ENCODE measurements at regions not wholly inside any gene's neighbourhood (a gene's known extent, or its start where the extent isn't known, plus 50 kb on each side); places are given as distances from the start of the nearest gene placed in this dataset.

DNA sequence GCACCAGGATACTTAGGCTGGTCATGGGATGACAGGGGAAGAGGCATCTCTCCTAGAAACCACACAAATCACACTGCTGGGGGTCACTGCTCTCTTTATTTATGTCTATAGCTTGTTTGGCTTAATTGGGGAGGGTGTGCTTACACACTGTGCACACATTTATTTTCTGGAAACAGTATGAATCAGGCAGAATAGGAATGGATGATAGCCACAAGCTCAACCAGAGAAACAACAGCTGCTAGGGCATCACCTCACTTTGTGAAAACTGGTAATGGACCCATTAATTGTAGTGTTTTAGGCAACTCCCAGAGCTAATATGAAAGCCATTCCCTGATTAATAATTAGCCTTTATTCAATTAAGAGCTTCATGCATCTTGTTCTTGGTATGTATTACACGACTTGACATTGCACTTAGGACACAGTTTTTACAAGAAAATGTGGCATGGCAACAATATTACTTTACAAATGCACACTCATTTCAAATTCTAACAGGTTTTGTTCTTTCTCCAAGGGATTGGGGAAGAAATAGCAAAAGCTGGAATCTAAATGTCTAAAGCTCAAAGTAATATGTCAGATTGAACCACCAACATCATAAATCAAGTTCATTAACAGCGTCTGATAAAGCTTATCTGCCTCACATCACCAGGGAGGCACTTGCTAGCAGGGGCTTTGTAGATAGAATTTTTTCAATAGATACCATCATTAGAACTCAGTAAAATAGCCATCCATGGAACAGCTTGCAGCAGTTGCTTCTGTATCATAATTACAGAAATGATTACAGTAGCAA is 361.9 kb upstream of the FSHR start:
- Mint-ChIP-seq H3K9me3 (peaks cover 2 to 27% (median 11%) of the 10 kb centered on the region in 9 donors), H3K4me1 (no peaks in the 10 kb centered on the region), H3K27me3 (no peaks in the 10 kb centered on the region), H3K27ac (no peak overlapping the region), H3K4me3 (no peak overlapping the region), H3K36me3 (no peaks in the 10 kb centered on the region)
- POLR2A ChIA-PET, result no interaction called here
- ATAC-seq, result no peak
- no peak for DNase-seq

DNA sequence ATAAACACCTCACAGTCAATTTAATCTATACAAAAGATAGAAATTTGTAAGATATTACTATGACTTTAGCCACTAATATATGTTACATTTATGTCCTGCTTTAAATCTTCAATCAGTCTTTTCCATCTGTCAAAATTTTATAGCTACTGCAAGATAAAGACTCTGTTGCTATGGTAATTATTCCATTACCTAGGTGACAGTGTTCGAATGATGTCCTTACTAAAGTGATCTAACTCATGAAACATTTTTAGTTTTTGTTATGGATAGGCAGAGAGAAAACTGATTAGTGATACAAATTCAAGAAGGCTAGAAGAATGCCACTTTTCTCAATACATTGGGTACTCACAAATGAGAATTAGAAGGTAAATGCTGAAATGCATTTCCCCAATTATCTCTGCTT is 359.9 kb upstream of the FSHR start:
- Mint-ChIP-seq H3K4me1 (no peaks in the 10 kb centered on the region), H3K9me3 (peaks cover 0 to 18% (median 4%) of the 10 kb centered on the region in 9 donors), H3K27ac (no peak overlapping the region), H3K4me3 (no peak overlapping the region), H3K27me3 (no peaks in the 10 kb centered on the region), H3K36me3 (no peaks in the 10 kb centered on the region)
- no peak for DNase-seq
- ATAC-seq, result no peak
- POLR2A ChIA-PET, result no interaction called here

DNA sequence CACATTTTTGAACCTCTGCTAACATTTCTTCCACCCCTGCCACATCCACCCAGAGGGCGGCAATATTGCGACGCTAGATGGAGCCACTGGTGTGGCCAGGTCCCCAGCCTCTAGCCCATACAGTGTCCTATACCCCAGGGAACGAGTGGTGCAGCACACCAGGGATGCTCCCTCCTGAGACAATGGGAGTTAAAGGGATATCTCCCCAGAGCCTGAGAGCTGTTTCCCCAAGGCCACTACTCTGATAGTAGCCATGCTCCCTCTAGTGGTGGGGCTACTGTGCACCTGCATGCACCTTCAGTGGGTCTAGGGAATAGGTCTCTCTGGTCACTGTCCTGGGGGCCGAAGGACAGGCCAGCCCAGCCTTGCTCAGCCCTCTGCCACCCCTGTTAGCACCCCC is 336.4 kb upstream of the FSHR start:
- Mint-ChIP-seq H3K36me3 (no peaks in the 10 kb centered on the region), H3K27ac (no peak overlapping the region), H3K4me1 (no peaks in the 10 kb centered on the region), H3K4me3 (no peak overlapping the region), H3K9me3 (peaks cover 2 to 40% (median 11%) of the 10 kb centered on the region in 9 donors), H3K27me3 (no peaks in the 10 kb centered on the region)
- no peak for DNase-seq
- POLR2A ChIA-PET, result no interaction called here
- ATAC-seq, result no peak

DNA sequence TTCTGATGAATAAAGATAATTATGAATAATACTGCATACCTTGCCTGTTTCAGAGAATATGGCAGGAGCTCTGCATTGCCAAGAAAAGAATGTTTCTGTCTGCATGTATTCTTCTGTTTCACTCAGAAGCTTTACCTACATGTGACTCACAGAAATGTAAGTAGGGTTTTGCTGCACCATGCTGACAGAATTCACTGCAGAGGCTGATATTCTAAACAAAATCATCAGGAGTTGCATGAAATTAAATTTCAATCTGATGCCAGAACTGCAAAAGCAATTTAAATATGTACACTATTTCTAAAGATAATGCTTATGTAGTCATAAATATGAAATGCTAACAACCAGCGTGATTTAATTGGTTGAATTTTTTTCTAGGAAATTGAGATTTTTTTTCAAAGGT is 332.8 kb upstream of the FSHR start:
- POLR2A ChIA-PET, result no interaction called here
- DNase-seq, result no peak
- Mint-ChIP-seq H3K27me3 (no peaks in the 10 kb centered on the region), H3K4me1 (no peaks in the 10 kb centered on the region), H3K4me3 (no peak overlapping the region), H3K9me3 (peaks cover 0 to 23% (median 13%) of the 10 kb centered on the region in 9 donors), H3K36me3 (no peaks in the 10 kb centered on the region), H3K27ac (no peak overlapping the region)
- no peak for ATAC-seq

DNA sequence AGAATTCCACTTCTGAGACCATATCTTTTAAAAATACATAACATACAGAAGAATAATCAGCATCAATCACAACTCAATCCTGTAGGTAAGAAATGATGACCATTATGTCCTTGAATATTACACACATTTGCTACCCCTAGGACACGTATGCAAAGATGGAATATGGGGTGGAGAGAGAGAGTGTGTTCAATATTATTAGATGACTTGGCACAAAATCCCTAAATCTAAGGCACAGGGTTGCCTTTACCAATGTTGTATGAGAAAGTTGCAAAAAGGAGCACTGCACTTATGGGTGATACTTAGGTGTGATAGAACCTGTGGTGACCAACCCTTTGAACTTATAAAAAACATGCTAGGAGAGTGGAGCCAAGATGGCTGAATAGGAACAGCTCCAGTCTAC is 326.2 kb upstream of the FSHR start:
- Mint-ChIP-seq H3K9me3 (peaks cover 9 to 34% (median 13%) of the 10 kb centered on the region in 9 donors), H3K27me3 (no peaks in the 10 kb centered on the region), H3K4me3 (no peak overlapping the region), H3K4me1 (no peaks in the 10 kb centered on the region), H3K36me3 (no peaks in the 10 kb centered on the region), H3K27ac (no peak overlapping the region)
- DNase-seq (no peak), ATAC-seq (no peak)
- POLR2A ChIA-PET, result no interaction called here

DNA sequence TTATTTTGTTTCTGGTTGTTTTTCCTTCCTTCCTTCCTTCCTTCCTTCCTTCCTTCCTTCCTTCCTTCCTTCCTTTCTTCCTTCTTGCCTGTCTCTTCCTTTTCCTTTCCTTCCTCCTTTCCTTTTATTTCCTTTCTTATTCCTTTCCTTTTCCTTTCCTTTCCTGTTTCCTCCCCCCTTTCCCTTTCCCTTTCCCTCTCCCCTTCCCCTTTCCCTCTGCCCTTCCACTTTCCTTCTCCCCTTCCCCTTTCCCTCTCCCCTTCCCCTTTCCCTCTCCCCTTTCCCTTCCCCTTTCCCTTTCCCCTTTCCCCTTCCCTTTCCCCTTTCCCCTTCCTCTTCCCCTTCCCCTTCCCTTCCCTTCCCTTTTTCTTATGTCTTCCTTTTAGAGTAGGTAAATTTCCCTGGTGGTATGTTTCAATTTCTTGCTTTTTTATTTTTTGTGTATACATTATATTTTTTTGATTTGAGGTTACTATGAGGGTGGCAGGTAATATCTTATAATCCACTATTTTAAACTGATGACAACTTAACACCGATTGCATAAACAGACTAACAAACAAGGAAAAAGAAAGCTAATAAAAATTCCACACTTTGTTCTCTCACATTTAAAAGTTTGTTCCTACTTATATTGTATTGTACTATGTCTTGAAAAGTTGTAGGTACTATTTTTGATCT is 311.0 kb upstream of the FSHR start:
- Mint-ChIP-seq H3K36me3 (no peaks in the 10 kb centered on the region), H3K9me3 (peaks cover 8 to 53% (median 15%) of the 10 kb centered on the region in 9 donors), H3K27ac (no peak overlapping the region), H3K4me3 (no peak overlapping the region), H3K4me1 (no peaks in the 10 kb centered on the region), H3K27me3 (no peaks in the 10 kb centered on the region)
- DNase-seq (no peak), ATAC-seq (no peak)
- POLR2A ChIA-PET, result no interaction called here

DNA sequence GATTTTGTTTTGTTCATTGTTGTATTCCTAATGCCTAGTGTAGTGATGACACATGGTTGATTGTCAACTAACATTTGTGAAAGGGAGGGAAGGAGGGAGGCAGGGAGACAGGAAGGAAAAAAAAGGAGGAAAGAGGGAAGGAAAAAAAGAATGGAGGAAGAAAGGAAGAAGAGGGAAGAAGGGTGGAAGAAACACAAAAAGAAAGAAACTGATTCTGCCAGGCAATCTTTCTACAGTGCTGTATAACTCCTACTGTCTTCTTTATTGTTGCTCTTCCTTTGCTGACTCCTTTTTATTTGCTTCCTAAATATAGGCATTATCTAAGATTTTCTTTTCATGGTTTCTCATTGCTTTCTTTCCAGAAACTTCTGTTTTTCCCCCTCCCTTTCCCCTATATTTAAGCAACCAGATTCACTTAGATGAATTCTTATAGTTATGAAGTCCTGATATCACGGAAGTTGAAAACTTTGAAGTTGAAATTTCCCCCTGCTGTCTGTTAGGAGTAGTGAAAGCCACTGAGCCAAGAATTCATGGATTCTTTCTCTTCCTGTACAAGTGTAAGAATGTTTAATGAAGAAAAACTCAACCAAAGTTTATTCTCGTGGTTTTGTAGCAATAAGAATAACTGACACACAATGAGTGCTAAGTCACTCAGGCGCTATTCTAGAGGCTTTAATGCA is 305.1 kb upstream of the FSHR start:
- DNase-seq (no peak), ATAC-seq (no peak)
- Mint-ChIP-seq H3K27me3 (no peaks in the 10 kb centered on the region), H3K27ac (no peak overlapping the region), H3K9me3 (peaks cover 4 to 33% (median 11%) of the 10 kb centered on the region in 9 donors), H3K36me3 (no peaks in the 10 kb centered on the region), H3K4me1 (no peaks in the 10 kb centered on the region), H3K4me3 (no peak overlapping the region)
- POLR2A ChIA-PET, result no interaction called here

DNA sequence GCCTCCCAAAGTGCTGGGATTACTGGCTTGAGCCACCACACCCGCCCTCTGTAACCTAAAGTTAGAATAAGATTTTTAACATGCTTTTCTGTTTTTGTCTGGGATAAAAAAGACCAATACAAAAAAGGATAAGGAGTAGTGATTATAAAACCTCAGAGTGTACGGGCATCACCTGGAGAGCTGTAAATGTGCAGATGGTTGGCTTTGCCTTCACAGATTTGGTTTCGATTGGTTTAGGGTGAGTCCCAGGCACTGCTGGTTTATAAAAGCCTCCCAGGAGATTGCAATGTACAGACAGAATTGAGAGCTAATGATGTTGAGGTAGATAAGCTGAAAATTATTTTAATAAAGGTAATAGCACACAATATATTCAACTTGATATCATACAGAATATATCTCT is 289.7 kb upstream of the FSHR start:
- Mint-ChIP-seq H3K27me3 (no peaks in the 10 kb centered on the region), H3K9me3 (peaks cover 0 to 5% (median 0%) of the 10 kb centered on the region in 9 donors), H3K36me3 (no peaks in the 10 kb centered on the region), H3K27ac (no peak overlapping the region), H3K4me3 (no peak overlapping the region), H3K4me1 (no peaks in the 10 kb centered on the region)
- POLR2A ChIA-PET, result no interaction called here
- DNase-seq (no peak), ATAC-seq (no peak)

DNA sequence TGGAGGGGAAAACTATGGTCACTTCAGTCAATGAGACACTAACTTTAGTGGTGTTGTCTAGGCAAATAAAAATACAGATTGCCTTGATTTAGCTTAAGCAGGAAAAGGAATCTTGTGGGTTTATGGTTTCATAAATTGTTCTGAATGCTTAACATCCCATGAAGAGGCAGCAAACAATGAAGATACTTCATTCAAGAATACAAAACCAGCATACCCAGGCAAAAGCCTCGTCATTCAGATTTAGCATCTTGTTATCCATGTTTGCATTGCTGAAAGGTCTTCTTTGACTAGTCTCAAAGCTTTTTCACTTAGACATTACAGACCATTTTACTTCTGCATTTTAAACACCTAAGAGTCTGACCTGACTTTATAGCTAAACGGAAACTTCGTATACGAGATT is 272.7 kb upstream of the FSHR start:
- POLR2A ChIA-PET, result no interaction called here
- Mint-ChIP-seq H3K9me3 (peaks cover 0 to 21% (median 9%) of the 10 kb centered on the region in 9 donors), H3K4me3 (no peak overlapping the region), H3K4me1 (no peaks in the 10 kb centered on the region), H3K27ac (no peak overlapping the region), H3K36me3 (peaks cover 0 to 5% (median 0%) of the 10 kb centered on the region in 3 donors), H3K27me3 (no peaks in the 10 kb centered on the region)
- DNase-seq (no peak), ATAC-seq (no peak)

DNA sequence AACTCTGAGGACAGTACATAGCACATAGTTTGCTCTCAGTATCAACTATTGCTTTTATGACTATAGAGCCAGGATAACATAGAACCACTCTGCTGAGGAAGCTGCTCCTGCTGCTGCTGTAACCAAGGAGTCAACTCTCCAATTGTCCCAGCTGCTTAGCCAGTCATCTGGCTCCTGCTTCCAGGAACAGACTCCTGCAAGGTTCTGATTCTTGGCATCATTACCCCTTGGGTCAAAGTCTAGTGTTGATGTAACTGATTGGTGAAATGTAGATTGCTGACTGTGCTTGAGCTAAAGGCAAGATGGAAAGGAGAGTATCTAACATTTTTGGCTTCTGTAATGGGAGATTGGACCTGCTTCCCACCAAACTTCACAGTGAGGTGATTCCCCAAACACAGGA is 261.9 kb upstream of the FSHR start:
- Mint-ChIP-seq H3K27ac (no peak overlapping the region), H3K36me3 (no peaks in the 10 kb centered on the region), H3K9me3 (peaks cover 0 to 8% (median 0%) of the 10 kb centered on the region in 9 donors), H3K4me1 (no peaks in the 10 kb centered on the region), H3K27me3 (no peaks in the 10 kb centered on the region), H3K4me3 (no peak overlapping the region)
- POLR2A ChIA-PET, result no interaction called here
- no peak for DNase-seq
- no peak for ATAC-seq

DNA sequence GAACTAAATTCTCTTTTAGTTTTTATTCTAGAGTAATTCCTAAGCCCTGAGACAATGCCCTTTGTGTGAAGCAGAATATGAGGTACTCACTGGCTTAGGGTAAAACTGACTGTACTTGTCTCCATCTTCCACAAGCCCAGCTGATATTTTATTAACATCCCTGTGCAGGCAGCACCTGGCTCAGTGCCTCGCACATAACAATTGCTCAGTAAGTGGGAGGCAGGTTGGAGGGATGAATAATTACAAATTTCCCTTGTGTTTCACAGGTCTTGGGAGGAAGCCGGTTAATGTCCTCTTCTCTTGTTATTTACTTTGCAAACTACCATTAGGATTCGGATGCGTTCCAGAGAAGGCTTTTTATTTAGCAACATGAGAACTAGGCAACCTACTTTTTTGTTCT is 249.8 kb upstream of the FSHR start:
- H3K4me1 Mint-ChIP-seq, result no peaks in the 10 kb centered on the region
- H3K27me3 Mint-ChIP-seq, result no peaks in the 10 kb centered on the region
- no peak overlapping the region for H3K4me3 Mint-ChIP-seq
- ATAC-seq (no peak), DNase-seq (no peak)
- POLR2A ChIA-PET, result no interaction called here
- H3K36me3 Mint-ChIP-seq, result no peaks in the 10 kb centered on the region
- H3K27ac Mint-ChIP-seq, result no peak overlapping the region
- peaks cover 0 to 28% (median 6%) of the 10 kb centered on the region in 9 donors for H3K9me3 Mint-ChIP-seq

DNA sequence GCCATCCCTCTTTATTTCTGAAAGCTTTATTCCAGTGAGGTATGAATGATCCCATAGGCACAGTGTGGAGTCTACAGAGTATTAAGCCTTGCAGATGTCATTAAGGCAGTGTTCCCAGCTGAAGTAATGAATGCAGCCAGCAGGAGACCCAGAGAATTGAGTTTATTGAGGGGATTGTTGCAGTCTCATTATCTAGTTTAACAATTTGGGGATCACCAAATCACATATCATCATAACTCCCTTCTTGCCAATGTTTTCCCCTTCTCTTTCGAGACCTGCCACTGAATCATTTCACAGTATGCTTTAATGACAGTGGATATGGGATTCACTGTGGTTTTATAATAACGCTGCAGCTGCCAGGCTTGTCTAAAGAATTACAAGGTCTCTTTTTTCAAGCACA is 249.3 kb upstream of the FSHR start:
- no peak for DNase-seq
- Mint-ChIP-seq H3K4me1 (no peaks in the 10 kb centered on the region), H3K27me3 (no peaks in the 10 kb centered on the region), H3K9me3 (peaks cover 0 to 24% (median 5%) of the 10 kb centered on the region in 9 donors), H3K27ac (no peak overlapping the region), H3K36me3 (no peaks in the 10 kb centered on the region), H3K4me3 (no peak overlapping the region)
- POLR2A ChIA-PET, result no interaction called here
- ATAC-seq, result no peak

DNA sequence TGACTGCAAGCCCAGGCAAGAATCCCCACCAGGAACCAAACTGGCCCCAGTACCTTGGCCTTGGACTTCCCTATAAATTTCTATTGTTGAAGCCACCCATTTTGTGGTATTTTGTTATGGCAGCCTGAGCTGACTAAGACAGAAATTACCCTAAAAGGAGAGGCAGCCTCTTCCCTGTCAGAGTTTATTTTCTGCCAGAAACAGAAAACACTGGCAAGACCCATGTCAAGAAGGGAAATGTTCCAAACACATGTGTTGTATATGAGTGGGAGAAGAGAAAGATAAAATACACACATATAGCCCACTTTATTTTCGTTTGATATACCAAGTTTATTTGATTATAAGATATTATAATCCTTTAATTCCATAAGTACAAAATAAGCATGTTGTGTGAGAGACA is 225.1 kb upstream of the FSHR start:
- Mint-ChIP-seq H3K9me3 (peaks cover 4 to 44% (median 14%) of the 10 kb centered on the region in 9 donors), H3K36me3 (no peaks in the 10 kb centered on the region), H3K27ac (no peak overlapping the region), H3K4me1 (no peaks in the 10 kb centered on the region), H3K27me3 (no peaks in the 10 kb centered on the region), H3K4me3 (no peak overlapping the region)
- no peak for DNase-seq
- POLR2A ChIA-PET, result no interaction called here
- no peak for ATAC-seq

Data from naive thymus-derived CD8-positive, alpha-beta T cell (primary cell).